ENCODE measurements at regions not wholly inside any gene's neighbourhood (a gene's known extent, or its start where the extent isn't known, plus 50 kb on each side); places are given as distances from the start of the nearest gene placed in this dataset.

DNA sequence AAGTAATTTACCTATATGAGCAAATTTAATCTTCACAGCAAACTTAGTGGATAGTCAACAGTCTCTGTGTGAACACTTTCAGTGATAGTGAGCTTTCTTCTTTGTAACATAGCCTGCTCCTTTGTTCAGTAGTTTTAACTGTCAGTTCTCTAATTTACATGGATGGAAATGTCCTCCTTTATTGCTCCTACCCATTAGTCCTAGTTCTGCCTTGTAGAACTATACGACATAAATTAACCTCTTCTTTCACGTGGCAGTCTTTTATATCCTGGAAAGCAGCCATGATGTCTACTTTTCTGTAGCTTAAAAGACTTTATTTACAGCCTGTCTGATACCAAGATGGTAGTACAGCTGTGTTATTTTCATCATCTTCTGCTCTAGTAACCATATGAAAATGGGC is 143.6 kb downstream of the TANC2 start:
- DNase-seq (ENCODE audit: low spot score) (no peak), ATAC-seq (ENCODE audit: low read depth) (no peak)
- H3K27ac ChIP-seq (ENCODE audit: poor library complexity, severe bottlenecking) = no peak overlapping the region
- peaks cover 49% of the 10 kb centered on the region for H3K36me3 ChIP-seq (ENCODE audit: low read depth)
- H3K27me3 ChIP-seq (ENCODE audit: insufficient read depth, poor library complexity, severe bottlenecking) = no peaks in the 10 kb centered on the region
- no peaks in the 10 kb centered on the region for H3K9me3 ChIP-seq (ENCODE audit: severe bottlenecking)
- TF ChIP-seq, protein P1, sequence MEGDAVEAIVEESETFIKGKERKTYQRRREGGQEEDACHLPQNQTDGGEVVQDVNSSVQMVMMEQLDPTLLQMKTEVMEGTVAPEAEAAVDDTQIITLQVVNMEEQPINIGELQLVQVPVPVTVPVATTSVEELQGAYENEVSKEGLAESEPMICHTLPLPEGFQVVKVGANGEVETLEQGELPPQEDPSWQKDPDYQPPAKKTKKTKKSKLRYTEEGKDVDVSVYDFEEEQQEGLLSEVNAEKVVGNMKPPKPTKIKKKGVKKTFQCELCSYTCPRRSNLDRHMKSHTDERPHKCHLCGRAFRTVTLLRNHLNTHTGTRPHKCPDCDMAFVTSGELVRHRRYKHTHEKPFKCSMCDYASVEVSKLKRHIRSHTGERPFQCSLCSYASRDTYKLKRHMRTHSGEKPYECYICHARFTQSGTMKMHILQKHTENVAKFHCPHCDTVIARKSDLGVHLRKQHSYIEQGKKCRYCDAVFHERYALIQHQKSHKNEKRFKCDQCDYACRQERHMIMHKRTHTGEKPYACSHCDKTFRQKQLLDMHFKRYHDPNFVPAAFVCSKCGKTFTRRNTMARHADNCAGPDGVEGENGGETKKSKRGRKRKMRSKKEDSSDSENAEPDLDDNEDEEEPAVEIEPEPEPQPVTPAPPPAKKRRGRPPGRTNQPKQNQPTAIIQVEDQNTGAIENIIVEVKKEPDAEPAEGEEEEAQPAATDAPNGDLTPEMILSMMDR (IDR thresholded peaks at IDR 0.05; ENCODE audit: poor library complexity, severe bottlenecking) = no peak
- H3K4me1 ChIP-seq (ENCODE audit: insufficient read depth, poor library complexity, severe bottlenecking) = no peaks in the 10 kb centered on the region
- H3K4me3 ChIP-seq (ENCODE audit: severe bottlenecking) = no peak overlapping the region

DNA sequence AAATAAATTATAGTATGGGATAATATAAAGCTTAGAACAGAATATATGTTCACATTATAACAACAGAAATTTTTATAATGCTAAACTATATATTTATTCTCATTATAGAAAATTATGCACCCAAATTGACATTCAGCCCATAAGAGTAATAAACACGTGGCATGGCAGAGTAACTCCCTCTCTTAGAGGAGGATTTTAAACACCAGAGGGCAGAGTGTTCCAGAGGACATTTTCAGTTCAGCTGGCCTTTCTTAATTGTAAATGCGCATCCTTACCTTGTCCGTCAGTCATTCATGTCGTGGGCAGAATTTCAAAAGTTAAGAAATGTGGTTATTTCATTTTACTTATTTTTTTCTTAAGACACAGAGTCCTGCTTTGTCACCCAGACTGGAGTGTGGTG is 147.1 kb downstream of the TANC2 start:
- ATAC-seq (ENCODE audit: low read depth) = no peak
- Histone ChIP-seq H3K27me3 (ENCODE audit: insufficient read depth, poor library complexity, severe bottlenecking) (no peaks in the 10 kb centered on the region), H3K27ac (ENCODE audit: poor library complexity, severe bottlenecking) (no peak overlapping the region), H3K4me3 (ENCODE audit: severe bottlenecking) (no peak overlapping the region), H3K4me1 (ENCODE audit: insufficient read depth, poor library complexity, severe bottlenecking) (no peaks in the 10 kb centered on the region), H3K36me3 (ENCODE audit: low read depth) (peaks cover 43% of the 10 kb centered on the region), H3K9me3 (ENCODE audit: severe bottlenecking) (no peaks in the 10 kb centered on the region)
- no peak for DNase-seq (ENCODE audit: low spot score)
- TF ChIP-seq, protein P1 (IDR thresholded peaks at IDR 0.05; ENCODE audit: poor library complexity, severe bottlenecking) = peak; percentile 17

GRCh38 chr17:63116228-63116627 is 150.2 kb downstream of the TANC2 start:
- H3K9me3 ChIP-seq (ENCODE audit: severe bottlenecking) = no peaks in the 10 kb centered on the region
- DNase-seq (ENCODE audit: low spot score) (no peak), ATAC-seq (ENCODE audit: low read depth) (no peak)

GRCh38 chr17:63116967-63117830 is 151.2 kb downstream of the TANC2 start:
- Histone ChIP-seq H3K27ac (ENCODE audit: poor library complexity, severe bottlenecking) (no peak overlapping the region), H3K4me1 (ENCODE audit: insufficient read depth, poor library complexity, severe bottlenecking) (peaks cover 2% of the 10 kb centered on the region), H3K9me3 (ENCODE audit: severe bottlenecking) (no peaks in the 10 kb centered on the region), H3K27me3 (ENCODE audit: insufficient read depth, poor library complexity, severe bottlenecking) (no peaks in the 10 kb centered on the region), H3K36me3 (ENCODE audit: low read depth) (peaks cover 45% of the 10 kb centered on the region), H3K4me3 (ENCODE audit: severe bottlenecking) (no peak overlapping the region)
- peak; percentile 51 for ATAC-seq (ENCODE audit: low read depth)
- no peak for DNase-seq (ENCODE audit: low spot score)
- TF ChIP-seq, protein P1 (IDR thresholded peaks at IDR 0.05; ENCODE audit: poor library complexity, severe bottlenecking) = no peak

More at GRCh38 chr17:63116228-63116627, 150.2 kb downstream of the TANC2 start:
- Histone ChIP-seq H3K4me3 (ENCODE audit: severe bottlenecking) (no peak overlapping the region), H3K36me3 (ENCODE audit: low read depth) (peaks cover 45% of the 10 kb centered on the region), H3K27me3 (ENCODE audit: insufficient read depth, poor library complexity, severe bottlenecking) (no peaks in the 10 kb centered on the region), H3K27ac (ENCODE audit: poor library complexity, severe bottlenecking) (no peak overlapping the region), H3K4me1 (ENCODE audit: insufficient read depth, poor library complexity, severe bottlenecking) (peaks cover 2% of the 10 kb centered on the region)
- TF ChIP-seq, protein P1 (IDR thresholded peaks at IDR 0.05; ENCODE audit: poor library complexity, severe bottlenecking) = peak; percentile 19

GRCh38 chr17:63120406-63120805 is 154.4 kb downstream of the TANC2 start:
- Histone ChIP-seq H3K4me3 (ENCODE audit: severe bottlenecking) (no peak overlapping the region), H3K9me3 (ENCODE audit: severe bottlenecking) (no peaks in the 10 kb centered on the region), H3K27me3 (ENCODE audit: insufficient read depth, poor library complexity, severe bottlenecking) (no peaks in the 10 kb centered on the region), H3K27ac (ENCODE audit: poor library complexity, severe bottlenecking) (no peak overlapping the region), H3K4me1 (ENCODE audit: insufficient read depth, poor library complexity, severe bottlenecking) (peaks cover 2% of the 10 kb centered on the region), H3K36me3 (ENCODE audit: low read depth) (peaks cover 37% of the 10 kb centered on the region)
- no peak for ATAC-seq (ENCODE audit: low read depth)
- TF ChIP-seq, protein P1 (IDR thresholded peaks at IDR 0.05; ENCODE audit: poor library complexity, severe bottlenecking) = no peak
- DNase-seq (ENCODE audit: low spot score) = no peak
